Femur (tissue), 1 donor: ENCODE measurements at regions not wholly inside any gene's neighbourhood (a gene's known extent, or its start where the extent isn't known, plus 50 kb on each side); places are given as distances from the start of the nearest gene placed in this dataset.
A peak's percentile ranks its signal among the peaks of the same experiment; 100 is the strongest.
"Not testable (repeated sequence)": the region's sequence is repeated elsewhere in the genome, so short reads cannot be mapped to it uniquely, and the experiment has no call there.

ENCODE experiments used
- DNase-seq: peaks from one replicate; pipeline ENCODE4 v3.0.0-alpha.2; 2017

GRCh38 chr18:76307293-76307690 is 187.8 kb downstream of the ZNF516 start:
- no peak for DNase-seq

DNA sequence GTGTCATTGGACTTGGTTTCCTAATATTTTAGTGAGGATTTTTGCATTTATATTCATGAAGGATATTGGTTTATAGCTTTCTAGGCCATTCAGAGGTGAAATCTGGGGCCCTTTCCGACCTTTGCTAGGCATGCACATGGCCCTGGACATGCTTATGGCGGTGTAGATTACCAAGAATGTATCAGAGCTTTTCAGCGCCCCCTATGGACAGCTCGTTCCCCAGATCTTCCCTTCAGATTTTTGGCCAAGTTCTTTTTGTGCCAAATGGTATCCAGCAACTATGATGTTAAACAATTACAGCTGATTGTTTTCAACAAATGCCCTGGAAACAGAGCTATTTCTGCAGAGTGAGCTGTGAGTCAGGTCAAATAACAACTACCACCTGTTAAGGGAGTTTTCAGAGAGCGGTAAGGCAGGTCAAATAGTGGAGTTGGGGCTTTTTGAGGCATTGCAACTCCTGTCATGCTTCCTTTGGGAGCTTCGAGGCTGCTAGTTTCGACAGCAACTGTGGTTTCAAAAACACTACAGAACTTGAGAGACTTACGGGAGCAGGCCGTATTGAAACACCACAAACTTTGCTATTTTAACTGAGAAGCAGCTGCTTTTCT is 188.3 kb downstream of the ZNF516 start:
- DNase-seq: no peak

GRCh38 chr18:76285866-76286265 is 209.2 kb downstream of the ZNF516 start:
- no peak for DNase-seq

GRCh38 chr18:76281565-76281964 is 213.5 kb downstream of the ZNF516 start:
- no peak for DNase-seq

GRCh38 chr18:76277801-76278200 is 217.2 kb downstream of the ZNF516 start:
- DNase-seq: no peak

- no peak for DNase-seq
Measured at GRCh38 chr18:76275727-76276313, 219.2 kb downstream of the ZNF516 start.

- peak; percentile 45 for DNase-seq
Measured at GRCh38 chr18:76274468-76275289, 220.4 kb downstream of the ZNF516 start.

GRCh38 chr18:76273956-76274355 is 221.1 kb downstream of the ZNF516 start:
- DNase-seq: no peak

DNA sequence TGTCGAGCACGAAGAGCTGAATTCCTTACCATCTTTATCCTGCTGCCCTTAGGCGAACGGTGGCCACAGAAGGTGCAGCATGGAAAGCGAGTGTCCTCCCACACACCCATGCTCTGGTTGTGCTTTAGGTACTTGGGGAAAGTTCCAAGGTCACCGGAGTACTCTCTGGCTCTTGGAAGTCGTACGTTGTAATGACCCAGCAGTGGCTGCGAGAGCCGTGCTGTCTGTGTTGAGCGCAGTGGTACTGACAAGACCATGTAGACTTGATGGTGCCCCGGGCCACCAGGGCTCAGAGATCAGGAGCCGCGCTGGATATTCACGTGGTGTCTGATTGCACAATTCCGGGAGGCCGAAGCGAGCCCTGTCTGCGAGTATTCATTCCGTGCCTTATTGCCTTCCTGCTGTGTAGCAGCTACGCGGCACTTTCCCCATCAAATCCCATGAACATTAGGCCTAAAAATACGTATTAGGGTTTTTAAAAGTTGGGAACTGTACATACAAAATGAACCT is 222.0 kb downstream of the ZNF516 start:
- no peak for DNase-seq

DNA sequence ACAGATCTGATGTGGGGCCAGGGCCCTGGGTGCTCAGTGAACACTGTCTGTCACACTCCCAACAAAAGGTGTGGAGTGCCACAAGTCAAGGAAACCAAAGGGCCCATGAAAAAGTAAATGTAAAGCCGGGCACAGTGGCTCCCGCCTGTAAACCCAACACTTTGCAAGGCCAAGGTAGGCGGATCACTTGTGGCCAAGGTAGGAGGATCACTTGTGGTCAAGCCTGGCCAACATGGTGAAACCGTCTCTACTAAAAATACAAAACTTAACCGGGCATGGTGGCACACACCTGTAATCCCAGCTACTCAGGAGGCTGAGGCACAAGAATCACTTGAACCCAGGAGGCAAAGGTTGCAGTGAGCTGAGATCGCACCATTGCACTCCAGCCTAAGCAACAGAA is 227.6 kb downstream of the ZNF516 start:
- not testable (repeated sequence) for DNase-seq

- no peak for DNase-seq
Measured at GRCh38 chr18:76266236-76266991, 228.6 kb downstream of the ZNF516 start.

DNA sequence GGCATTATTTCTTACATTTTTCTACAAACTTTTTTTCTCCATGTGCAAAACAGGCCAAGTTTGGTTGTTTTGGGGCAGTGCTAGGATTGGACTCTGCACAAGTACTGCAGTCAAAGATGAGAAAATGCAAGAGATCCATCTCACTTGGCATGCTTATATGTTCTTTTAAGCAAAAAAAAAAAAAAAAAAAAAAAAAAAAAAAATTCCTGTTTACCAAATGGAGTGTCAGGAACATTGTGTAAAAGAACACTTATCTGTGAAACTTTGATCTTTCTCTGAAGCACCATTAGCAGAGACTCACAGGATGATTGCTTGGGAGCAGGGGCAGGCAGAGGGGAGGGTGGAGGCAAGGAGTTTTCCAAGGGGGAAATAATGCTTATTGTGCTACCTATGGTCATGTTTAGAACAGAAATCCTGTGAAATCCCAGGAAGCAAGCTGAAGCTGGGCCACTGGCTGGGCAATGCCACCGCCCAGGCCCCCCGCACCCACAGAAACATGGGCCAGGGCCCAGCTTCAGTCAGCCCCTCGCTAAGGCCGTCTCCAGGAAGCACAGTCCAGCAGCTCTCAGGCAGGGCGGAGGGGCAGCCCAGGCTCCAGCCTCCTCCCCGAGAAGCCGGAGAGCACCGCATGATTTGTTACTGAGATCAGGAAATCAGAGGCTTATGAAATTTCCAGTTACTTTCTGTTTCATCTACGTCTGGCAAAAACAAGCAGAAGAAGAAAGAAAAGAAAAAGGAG is 229.4 kb downstream of the ZNF516 start:
- peak; percentile 67 for DNase-seq

DNA sequence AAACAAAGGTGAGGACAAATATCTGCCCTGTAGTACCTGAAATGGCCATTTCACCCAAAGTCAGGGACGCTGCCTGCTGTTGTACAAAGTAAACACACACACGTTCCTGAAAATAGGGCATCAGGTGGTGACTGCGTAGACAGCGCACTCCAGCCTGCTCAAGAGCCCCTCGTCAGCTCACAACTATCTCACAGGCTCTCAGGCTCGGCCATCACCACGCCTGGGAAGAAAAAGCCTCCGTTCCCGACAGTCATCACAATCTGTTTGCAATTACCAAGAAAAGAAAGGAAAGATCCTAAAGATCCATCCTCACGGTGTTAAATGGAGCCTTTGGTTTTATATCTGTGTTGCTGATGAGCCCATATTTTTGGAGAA is 230.2 kb downstream of the ZNF516 start:
- no peak for DNase-seq

DNA sequence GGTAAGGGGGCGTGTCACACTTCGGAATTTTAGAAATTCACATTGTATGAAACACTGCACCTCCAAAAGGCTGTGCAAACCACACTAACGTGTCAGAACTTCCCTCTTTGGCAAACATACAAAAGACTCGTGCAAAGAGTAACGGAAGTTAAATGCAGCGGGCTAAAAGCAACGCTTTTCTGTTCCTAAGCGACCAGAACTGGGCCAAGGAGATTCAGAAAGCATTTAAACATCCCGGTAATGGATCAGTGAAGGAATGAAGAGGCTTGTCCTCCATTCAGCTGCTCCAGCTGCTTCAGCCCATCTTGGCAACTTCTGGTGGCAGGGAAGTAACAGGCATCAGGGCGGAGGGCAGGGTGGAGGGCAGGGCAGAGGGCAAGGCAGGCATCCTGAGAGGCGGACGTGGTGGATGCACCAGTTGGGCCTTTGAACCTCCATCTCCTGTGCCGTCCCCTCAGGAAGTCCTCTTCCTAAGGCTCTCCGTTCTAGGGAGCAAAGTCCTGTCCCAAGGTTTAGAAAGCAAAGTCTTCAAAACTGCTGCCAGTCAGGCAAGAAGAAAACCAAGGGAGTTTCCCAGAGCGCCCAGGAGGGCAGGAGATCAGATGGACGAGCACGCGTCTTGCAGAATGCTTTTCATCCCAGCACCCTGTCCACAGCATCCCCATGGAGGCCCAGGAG is 230.7 kb downstream of the ZNF516 start:
- DNase-seq: peak; percentile 37

DNA sequence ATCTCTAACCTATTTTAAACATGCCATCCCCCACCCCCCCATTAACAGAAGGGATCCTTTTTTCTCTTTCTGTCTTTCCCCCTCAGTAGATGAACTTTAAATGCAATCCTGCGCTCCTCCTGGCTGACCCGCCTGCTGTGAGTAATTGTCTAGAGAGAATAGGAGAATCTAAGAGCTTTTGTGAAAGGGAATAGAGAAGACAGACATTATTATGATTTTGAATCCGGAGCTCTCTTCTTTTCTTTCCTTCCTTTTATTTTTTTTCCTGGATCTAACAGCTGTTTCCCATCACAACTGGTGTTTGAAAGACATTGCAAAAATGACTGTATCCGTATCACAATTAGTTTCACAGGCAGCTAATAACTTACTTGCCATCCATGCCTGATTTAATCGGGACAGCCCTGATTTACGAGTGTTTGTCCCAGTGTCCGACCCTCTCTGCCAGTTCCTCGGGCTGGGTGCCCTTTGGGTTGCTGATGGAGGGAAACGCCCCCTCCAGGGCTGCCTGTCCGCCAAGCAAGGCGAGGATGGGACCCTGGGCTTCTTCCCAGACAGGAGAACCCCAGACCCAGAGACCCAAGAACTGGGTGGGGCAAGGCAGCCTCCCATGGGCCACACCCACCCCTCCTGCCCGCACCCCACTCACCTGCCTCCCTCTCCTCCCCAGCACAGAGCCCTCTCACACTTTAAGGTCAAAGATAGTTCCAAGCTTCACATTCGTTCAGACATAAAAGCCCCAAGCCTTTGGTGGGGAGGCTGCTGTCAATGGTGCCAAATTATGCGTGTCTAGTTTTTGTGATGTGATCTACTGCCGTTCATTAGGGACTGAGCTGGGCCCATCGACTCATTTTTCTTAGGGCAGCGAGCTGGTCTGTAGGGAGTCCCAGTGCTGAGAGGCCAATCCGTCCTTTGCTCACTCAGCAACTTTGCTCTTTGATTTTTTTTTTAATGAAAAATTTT is 231.7 kb downstream of the ZNF516 start:
- peak; percentile 34 for DNase-seq

DNA sequence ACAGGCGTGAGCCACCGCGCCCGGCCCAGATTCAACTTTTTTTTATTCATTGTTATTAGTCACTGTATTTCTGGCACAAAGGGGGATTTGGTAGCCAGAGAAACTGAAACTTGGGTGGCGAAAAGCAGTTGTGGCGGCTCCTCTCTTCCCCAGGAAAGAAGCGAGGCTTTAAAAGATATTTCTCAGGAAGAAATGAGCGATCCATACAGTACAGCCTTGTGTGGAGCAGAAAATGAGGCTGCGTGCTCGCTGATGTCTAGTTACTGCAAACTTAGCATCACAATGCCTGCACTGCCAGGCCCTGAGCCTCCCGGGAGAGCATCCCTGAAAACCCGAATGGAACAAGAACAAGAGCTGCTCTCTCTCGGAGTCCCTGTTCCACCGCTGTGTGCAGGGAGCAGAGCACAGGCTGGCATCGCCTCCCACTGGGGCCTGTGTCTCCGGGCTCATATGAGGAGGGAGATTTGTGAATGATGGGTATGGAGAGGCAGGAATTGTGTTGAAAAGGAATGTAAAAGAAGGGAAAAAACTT is 234.0 kb downstream of the ZNF516 start:
- no peak for DNase-seq

DNA sequence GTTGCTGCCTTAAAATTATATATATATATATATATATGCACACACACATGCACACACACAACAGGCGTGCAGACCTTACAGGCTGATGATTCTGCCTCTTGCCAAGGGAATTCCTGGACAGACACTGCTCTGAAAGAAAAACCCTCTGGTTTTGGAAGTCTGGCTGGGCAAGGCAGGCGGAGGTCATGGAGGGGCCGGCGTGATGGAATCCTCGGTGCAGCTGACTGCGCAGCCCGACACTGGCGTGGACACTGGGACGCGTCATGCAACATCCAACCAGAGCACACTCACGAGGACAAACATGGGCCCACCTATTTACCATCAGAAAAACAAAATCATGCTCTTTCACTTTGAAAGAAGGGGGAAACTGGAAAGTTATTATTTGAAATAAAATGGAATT is 235.3 kb downstream of the ZNF516 start:
- DNase-seq: peak; percentile 55

- DNase-seq: peak; percentile 34
Measured at GRCh38 chr18:76259096-76259495, 235.9 kb downstream of the ZNF516 start.

DNA sequence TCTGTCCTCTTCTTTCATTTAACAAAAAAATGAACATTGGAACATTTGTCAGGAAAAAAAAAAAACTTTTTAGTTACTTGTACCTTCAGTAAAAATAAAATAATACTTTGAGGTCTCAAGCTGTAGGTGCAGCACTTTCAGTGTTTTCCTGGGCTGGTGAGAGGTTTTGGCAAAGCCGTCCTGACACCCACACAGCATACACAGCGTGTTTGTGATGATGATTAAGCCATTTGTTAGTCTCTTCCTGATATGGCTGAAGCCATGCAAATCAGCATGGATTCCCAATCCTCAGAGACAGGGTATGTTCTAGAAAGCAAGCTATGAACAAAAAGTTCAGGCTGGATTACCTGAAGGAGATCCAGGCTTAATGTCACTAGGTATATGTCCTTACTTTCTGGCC is 236.8 kb downstream of the ZNF516 start:
- no peak for DNase-seq

- no peak for DNase-seq
Measured at GRCh38 chr18:76255070-76255683, 239.9 kb downstream of the ZNF516 start.
